ENCODE measurements at regions not wholly inside any gene's neighbourhood (a gene's known extent, or its start where the extent isn't known, plus 50 kb on each side); places are given as distances from the start of the nearest gene placed in this dataset.
"Not testable (repeated sequence)": the region's sequence is repeated elsewhere in the genome, so short reads cannot be mapped to it uniquely, and the experiment has no call there.

DNA sequence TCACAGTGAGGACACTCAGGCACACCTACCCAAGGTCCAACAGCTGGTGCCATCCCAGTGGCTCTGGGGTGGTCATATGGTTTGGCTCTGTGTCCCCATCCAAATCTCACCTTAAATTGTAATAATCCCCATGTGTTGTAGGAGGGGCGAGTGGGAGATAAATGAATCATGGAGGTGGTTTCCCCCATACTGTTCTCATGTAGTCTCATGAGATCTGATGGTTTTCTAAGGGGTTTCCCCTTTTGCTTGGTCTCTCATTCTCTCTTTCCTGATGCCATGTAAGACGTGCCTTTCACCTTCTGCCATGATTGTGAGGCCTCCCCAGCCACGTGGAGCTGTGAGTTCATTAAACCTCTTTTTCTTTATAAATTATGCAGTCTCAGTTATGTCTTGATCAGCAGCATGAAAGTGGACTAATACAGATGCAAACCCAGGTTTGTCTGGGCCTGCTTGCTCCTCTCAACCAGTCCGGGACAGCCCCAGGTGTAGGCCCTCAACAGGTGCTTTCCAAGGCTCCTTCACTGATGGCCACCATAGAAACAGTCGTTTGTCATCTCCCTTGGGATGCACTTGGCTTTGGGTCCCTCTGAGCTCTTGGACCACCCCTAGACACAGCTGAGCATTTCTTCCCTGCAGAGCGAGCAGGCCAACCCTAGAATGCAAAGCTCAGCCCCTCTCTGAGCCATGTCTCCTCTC, 101.3 kb upstream of the CTBP2 start:
- 78% methylated on average over 6 of the region's 6 CpGs for WGBS
- Histone ChIP-seq H3K9me3 (ENCODE audit: control insufficient read depth, low read length) (no peaks in the 10 kb centered on the region), H3K27me3 (ENCODE audit: control insufficient read depth, insufficient read depth) (no peaks in the 10 kb centered on the region), H3K4me3 (ENCODE audit: low read length) (no peak overlapping the region), H3K4me1 (ENCODE audit: control insufficient read depth, insufficient read depth, low read length) (no peaks in the 10 kb centered on the region), H3K27ac (ENCODE audit: low read length) (no peak overlapping the region)
- intact Hi-C loops (cut with DNase I): no loop called here
- no peak for DNase-seq
- ATAC-seq: no peak

GRCh38 chr10:125260260-125260659, 99.9 kb upstream of the CTBP2 start:
- 89% methylated on average over 9 of the region's 9 CpGs for WGBS
- no peaks in the 10 kb centered on the region for H3K9me3 ChIP-seq (ENCODE audit: control insufficient read depth, low read length)
- H3K4me1 ChIP-seq (ENCODE audit: control insufficient read depth, insufficient read depth, low read length): no peaks in the 10 kb centered on the region
- ATAC-seq (no peak), DNase-seq (no peak)
- no peak overlapping the region for H3K4me3 ChIP-seq (ENCODE audit: low read length)
- H3K27ac ChIP-seq (ENCODE audit: low read length): no peak overlapping the region
- intact Hi-C loops (cut with DNase I): no loop called here
- no peaks in the 10 kb centered on the region for H3K27me3 ChIP-seq (ENCODE audit: control insufficient read depth, insufficient read depth)

- no peaks in the 10 kb centered on the region for H3K27me3 ChIP-seq (ENCODE audit: control insufficient read depth, insufficient read depth)
- DNase-seq (no peak), ATAC-seq (no peak)
- WGBS: 83% methylated on average over 4 of the region's 4 CpGs
- H3K4me1 ChIP-seq (ENCODE audit: control insufficient read depth, insufficient read depth, low read length): no peaks in the 10 kb centered on the region
- intact Hi-C loops (cut with DNase I): no loop called here
- H3K4me3 ChIP-seq (ENCODE audit: low read length): no peak overlapping the region
- H3K9me3 ChIP-seq (ENCODE audit: control insufficient read depth, low read length): no peaks in the 10 kb centered on the region
- H3K27ac ChIP-seq (ENCODE audit: low read length): no peak overlapping the region
Measured at GRCh38 chr10:125259651-125260050, 99.3 kb upstream of the CTBP2 start.

DNA sequence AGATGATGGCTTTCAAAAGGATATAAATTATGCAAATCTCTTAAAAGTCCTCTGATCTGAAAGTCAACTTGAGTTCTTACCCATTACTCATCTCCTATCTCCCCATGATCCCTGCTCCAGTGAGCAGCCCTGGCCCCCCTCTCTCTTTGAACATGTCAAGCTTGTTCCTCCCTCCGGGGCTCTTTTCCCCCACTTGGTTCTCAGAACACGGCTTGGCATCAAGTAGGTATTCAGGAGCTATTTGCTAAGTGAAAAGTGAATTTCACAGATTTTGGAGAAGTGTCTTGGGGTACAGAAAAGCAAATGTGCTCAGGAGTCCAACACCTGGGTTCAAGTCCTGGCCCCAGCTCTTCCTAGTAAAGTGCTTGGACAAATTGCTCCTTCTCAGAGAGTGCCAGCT, 98.3 kb upstream of the CTBP2 start:
- intact Hi-C loops (cut with DNase I): no loop called here
- no peak for DNase-seq
- no peak overlapping the region for H3K27ac ChIP-seq (ENCODE audit: low read length)
- no peaks in the 10 kb centered on the region for H3K9me3 ChIP-seq (ENCODE audit: control insufficient read depth, low read length)
- WGBS: 81% methylated on average over 2 of the region's 2 CpGs
- no peaks in the 10 kb centered on the region for H3K4me1 ChIP-seq (ENCODE audit: control insufficient read depth, insufficient read depth, low read length)
- no peak overlapping the region for H3K4me3 ChIP-seq (ENCODE audit: low read length)
- H3K27me3 ChIP-seq (ENCODE audit: control insufficient read depth, insufficient read depth): no peaks in the 10 kb centered on the region
- ATAC-seq: no peak

DNA sequence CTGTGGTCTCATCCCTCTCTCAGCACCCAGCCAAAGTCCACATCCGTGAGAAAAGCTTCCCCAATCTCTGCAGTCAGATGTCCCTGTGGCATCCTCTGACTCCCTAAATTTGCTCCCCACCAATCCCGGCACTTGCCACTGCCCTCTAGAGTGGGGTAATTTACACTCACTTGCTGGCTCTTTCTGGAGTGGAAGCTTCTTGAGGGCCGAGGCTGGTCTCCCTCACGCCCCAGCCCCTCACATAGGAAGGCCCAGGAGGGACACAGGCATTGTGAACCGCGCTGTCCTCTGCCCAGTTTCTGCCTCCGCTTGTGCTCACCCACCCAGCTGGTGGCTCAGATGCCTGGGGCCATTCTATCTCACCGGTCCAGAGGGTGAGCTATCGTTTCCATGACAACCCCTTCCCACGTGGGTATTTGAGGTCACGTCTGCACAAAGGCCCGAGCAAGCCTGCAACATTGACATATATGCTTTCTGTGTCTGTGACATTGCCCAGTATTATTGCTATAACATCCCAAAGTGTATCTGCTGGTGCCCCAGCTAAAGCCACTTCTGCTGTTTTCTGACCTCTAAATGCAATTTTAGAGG, 97.3 kb upstream of the CTBP2 start:
- 70% methylated on average over 12 of the region's 12 CpGs for WGBS
- intact Hi-C loops (cut with DNase I): no loop called here

GRCh38 chr10:125256026-125256425, 95.7 kb upstream of the CTBP2 start:
- DNase-seq: no peak
- Histone ChIP-seq H3K27me3 (ENCODE audit: control insufficient read depth, insufficient read depth) (no peaks in the 10 kb centered on the region), H3K9me3 (ENCODE audit: control insufficient read depth, low read length) (peaks cover 1% of the 10 kb centered on the region), H3K4me1 (ENCODE audit: control insufficient read depth, insufficient read depth, low read length) (no peaks in the 10 kb centered on the region), H3K27ac (ENCODE audit: low read length) (no peak overlapping the region), H3K4me3 (ENCODE audit: low read length) (no peak overlapping the region)
- ATAC-seq: no peak
- intact Hi-C loops (cut with DNase I): no loop called here
- whole genome bisulfite sequencing: 65% methylated on average over 4 of the region's 4 CpGs

More for the DNA sequence above, 97.3 kb upstream of the CTBP2 start:
- ATAC-seq (no peak), DNase-seq (no peak)
- H3K9me3 ChIP-seq (ENCODE audit: control insufficient read depth, low read length): no peaks in the 10 kb centered on the region
- no peaks in the 10 kb centered on the region for H3K4me1 ChIP-seq (ENCODE audit: control insufficient read depth, insufficient read depth, low read length)
- H3K4me3 ChIP-seq (ENCODE audit: low read length): no peak overlapping the region
- no peaks in the 10 kb centered on the region for H3K27me3 ChIP-seq (ENCODE audit: control insufficient read depth, insufficient read depth)
- no peak overlapping the region for H3K27ac ChIP-seq (ENCODE audit: low read length)

DNA sequence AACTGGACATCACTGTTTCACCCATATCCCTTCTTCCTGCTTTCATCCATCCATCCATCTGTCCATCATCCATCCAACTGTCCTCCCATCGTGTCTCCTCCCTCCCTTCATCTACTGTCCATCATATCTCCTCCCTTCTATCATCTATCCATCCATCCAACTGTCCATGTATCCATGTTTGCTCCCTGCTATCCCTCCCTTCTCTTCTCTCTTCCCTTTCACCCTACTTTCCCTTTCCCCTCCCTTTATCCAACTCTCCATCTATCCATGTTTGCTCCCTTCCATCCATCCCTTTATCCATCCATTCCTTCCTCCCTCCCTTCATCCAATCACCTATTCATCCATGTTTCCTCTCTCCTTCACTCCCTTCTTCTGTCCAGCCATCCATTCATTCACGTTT, 92.6 kb upstream of the CTBP2 start:
- ATAC-seq: no peak
- 44% methylated on average over 2 of the region's 2 CpGs for WGBS

GRCh38 chr10:125250834-125251233, 90.5 kb upstream of the CTBP2 start:
- 94% methylated on average over 4 of the region's 4 CpGs for WGBS
- ATAC-seq; DNase-seq; H3K4me1 ChIP-seq (ENCODE audit: control insufficient read depth, insufficient read depth, low read length); H3K27me3 ChIP-seq (ENCODE audit: control insufficient read depth, insufficient read depth); H3K9me3 ChIP-seq (ENCODE audit: control insufficient read depth, low read length); H3K4me3 ChIP-seq (ENCODE audit: low read length); intact Hi-C loops (cut with DNase I); H3K27ac ChIP-seq (ENCODE audit: low read length): not testable (repeated sequence)

More for the DNA sequence above, 92.6 kb upstream of the CTBP2 start:
- no peak for DNase-seq
- Histone ChIP-seq H3K27ac (ENCODE audit: low read length) (no peak overlapping the region), H3K4me1 (ENCODE audit: control insufficient read depth, insufficient read depth, low read length) (no peaks in the 10 kb centered on the region), H3K4me3 (ENCODE audit: low read length) (no peak overlapping the region), H3K9me3 (ENCODE audit: control insufficient read depth, low read length) (peaks cover 1% of the 10 kb centered on the region), H3K27me3 (ENCODE audit: control insufficient read depth, insufficient read depth) (no peaks in the 10 kb centered on the region)
- intact Hi-C loops (cut with DNase I): no loop called here

DNA sequence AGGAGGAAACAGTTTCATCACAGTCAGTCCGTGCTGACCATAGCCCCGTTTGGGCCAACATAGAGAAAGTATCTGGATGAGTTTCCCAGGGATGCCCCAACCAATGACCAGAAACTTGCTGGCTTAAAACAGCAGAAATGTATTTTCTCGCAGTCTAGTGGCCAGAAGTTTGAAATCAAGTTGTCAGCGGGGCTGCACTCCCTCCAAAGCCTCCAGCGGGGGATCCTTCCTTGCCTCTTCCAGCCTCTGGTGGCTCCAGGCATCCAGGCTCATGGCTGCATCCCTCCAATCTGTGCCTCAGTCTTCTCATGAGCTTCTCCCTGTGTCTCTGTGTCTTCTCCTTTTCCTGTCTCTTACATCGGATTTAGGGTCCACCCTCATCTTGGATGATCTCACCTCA, 89.6 kb upstream of the CTBP2 start:
- H3K4me3 ChIP-seq (ENCODE audit: low read length): no peak overlapping the region
- intact Hi-C loops (cut with DNase I): no loop called here
- DNase-seq: no peak
- no peak for ATAC-seq
- no peak overlapping the region for H3K27ac ChIP-seq (ENCODE audit: low read length)
- H3K27me3 ChIP-seq (ENCODE audit: control insufficient read depth, insufficient read depth): no peaks in the 10 kb centered on the region
- no peaks in the 10 kb centered on the region for H3K4me1 ChIP-seq (ENCODE audit: control insufficient read depth, insufficient read depth, low read length)
- WGBS: 73% methylated on average over 6 of the region's 6 CpGs
- peaks cover 1% of the 10 kb centered on the region for H3K9me3 ChIP-seq (ENCODE audit: control insufficient read depth, low read length)

DNA sequence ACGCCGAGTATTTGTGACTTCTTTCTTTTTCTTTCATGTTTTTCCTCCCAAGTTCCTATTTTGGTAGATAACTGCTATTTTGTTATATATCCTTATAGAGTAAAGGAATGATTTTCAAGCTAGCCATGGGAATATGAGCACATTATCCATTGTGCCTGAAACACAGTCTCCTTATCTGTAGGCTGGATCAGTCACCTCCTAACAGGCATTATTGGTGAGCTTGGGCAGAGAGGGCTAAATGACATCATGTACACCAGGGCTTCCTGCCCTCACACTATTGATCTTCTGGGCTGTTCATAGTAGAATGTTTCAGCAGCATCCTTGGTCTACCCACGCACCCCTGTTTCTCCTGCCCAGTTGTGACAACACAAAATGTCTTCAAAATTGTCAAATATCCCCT, 88.1 kb upstream of the CTBP2 start:
- WGBS: 60% methylated on average over 3 of the region's 3 CpGs
- intact Hi-C loops (cut with DNase I): no loop called here

DNA sequence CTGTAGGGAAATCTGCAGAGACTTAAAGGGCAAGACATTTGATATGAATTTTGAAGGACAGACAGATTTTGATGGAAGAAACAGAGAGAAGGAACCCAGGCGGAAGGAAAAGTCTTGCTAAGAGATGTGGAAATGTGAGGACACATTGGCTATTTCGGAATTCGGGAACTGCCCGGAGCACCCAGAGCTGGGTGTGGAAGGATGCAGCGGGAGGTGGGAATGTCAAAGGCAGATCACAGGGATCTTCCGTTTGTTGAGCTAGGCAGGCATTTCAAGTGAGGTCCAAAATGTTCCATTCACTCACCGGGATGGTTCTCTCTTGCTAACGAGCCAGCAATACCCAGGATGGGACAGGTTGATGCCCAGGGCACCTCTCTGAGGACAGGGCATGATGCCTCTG, 87.2 kb upstream of the CTBP2 start:
- Histone ChIP-seq H3K4me3 (ENCODE audit: low read length) (no peak overlapping the region), H3K27ac (ENCODE audit: low read length) (no peak overlapping the region), H3K4me1 (ENCODE audit: control insufficient read depth, insufficient read depth, low read length) (no peaks in the 10 kb centered on the region), H3K9me3 (ENCODE audit: control insufficient read depth, low read length) (peaks cover 1% of the 10 kb centered on the region), H3K27me3 (ENCODE audit: control insufficient read depth, insufficient read depth) (no peaks in the 10 kb centered on the region)
- intact Hi-C loops (cut with DNase I): no loop called here
- 77% methylated on average over 8 of the region's 8 CpGs for WGBS
- ATAC-seq: no peak
- DNase-seq: no peak

More for the DNA sequence above, 88.1 kb upstream of the CTBP2 start:
- ATAC-seq (no peak), DNase-seq (no peak)
- Histone ChIP-seq H3K4me1 (ENCODE audit: control insufficient read depth, insufficient read depth, low read length) (no peaks in the 10 kb centered on the region), H3K27me3 (ENCODE audit: control insufficient read depth, insufficient read depth) (no peaks in the 10 kb centered on the region), H3K9me3 (ENCODE audit: control insufficient read depth, low read length) (peaks cover 1% of the 10 kb centered on the region), H3K4me3 (ENCODE audit: low read length) (no peak overlapping the region), H3K27ac (ENCODE audit: low read length) (no peak overlapping the region)

All from right cardiac atrium (tissue), 5 donors.